Right lobe of liver (tissue), 6 donors: ENCODE measurements at regions not wholly inside any gene's neighbourhood (a gene's known extent, or its start where the extent isn't known, plus 50 kb on each side); places are given as distances from the start of the nearest gene placed in this dataset.

ENCODE experiments used
- ATAC-seq, 4 donors: fragments of 200-7000 bp; cut with Tn5 transposase; one replicate each; pipeline ENCODE4 v1.9.1; 2020; ENCODE audit warnings: mild to moderate bottlenecking in 4 of 4, moderate library complexity in 4 of 4
- DNase-seq, 3 donors: peaks; one replicate each; pipeline ENCODE4 v3.0.0-alpha.2; 2020
- H3K27ac ChIP-seq, 3 donors: fragments of 200-600 bp; one replicate each; pipeline ENCODE4 v1.8.0; 2022
- H3K27me3 ChIP-seq, 2 donors: fragments of 200-600 bp; one replicate each; pipeline ENCODE4 v1.8.0; 2022
- H3K36me3 ChIP-seq, 4 donors: fragments of 200-600 bp; sonication (generic) in 1 of 4; one replicate each; pipeline versions ENCODE4 v1.5.1 to v1.8.0; 2017 to 2022; ENCODE audit warnings: control low read depth in 1 of 4
- H3K4me1 ChIP-seq, 4 donors: fragments of 200-600 bp; sonication (generic) in 1 of 4; one replicate each; pipeline versions ENCODE4 v1.5.1 to v1.8.0; 2017 to 2022; ENCODE audit warnings: control low read depth in 1 of 4
- H3K4me3 ChIP-seq, 3 donors: fragments of 200-600 bp; one replicate each; pipeline ENCODE4 v1.8.0; 2022
- H3K9me3 ChIP-seq, 4 donors: fragments of 200-600 bp; sonication (generic) in 1 of 4; one replicate each; pipeline versions ENCODE4 v1.5.1 to v1.8.0; 2017 to 2022; ENCODE audit warnings: control low read depth in 1 of 4
- POLR2A ChIP-seq: fragments of 450-650 bp; IDR thresholded peaks from one replicate; pipeline ENCODE4 v1.6.1; 2017; ENCODE audit warnings: antibody characterized with exemption, mild to moderate bottlenecking
- WGBS: methylation state at CpG from one replicate; pipeline ENCODE4 v1.1.6; 2018; ENCODE audit warnings: low coverage, low lambda C conversion rate; ENCODE audit not compliant: insufficient coverage; ENCODE audit errors: missing lambda C conversion rate; 5-methylcytosine and 5-hydroxymethylcytosine counted together
- intact Hi-C, 2 donors: fragments of 100-400 bp; cut with DNase I; formaldehyde crosslinking; loops; one replicate each; pipeline versions ENCODE4 v1.11.2 to v1.14.1; 2022
- TF ChIP-seq, protein P1 (sequence below), 4 donors: fragments of 200-600 bp in 3 of 4; fragments of 450-650 bp in 1 of 4; IDR thresholded peaks; one replicate each; pipeline versions ENCODE4 v1.5.1 to v1.8.0; 2016 to 2022; ENCODE audit warnings: antibody characterized with exemption in 4 of 4, mild to moderate bottlenecking in 2 of 4
- donor health status: DM: no; HTN: yes; CAD: no.
- donor health status: DM: no; HTN: no; CAD: no.
- donor health status: DM: no; HTN: no; CAD: no.
- donor health status: DM: no; HTN: yes; CAD: no.
- donor health status: DM: no; HTN: yes; CAD: no.

DNA sequence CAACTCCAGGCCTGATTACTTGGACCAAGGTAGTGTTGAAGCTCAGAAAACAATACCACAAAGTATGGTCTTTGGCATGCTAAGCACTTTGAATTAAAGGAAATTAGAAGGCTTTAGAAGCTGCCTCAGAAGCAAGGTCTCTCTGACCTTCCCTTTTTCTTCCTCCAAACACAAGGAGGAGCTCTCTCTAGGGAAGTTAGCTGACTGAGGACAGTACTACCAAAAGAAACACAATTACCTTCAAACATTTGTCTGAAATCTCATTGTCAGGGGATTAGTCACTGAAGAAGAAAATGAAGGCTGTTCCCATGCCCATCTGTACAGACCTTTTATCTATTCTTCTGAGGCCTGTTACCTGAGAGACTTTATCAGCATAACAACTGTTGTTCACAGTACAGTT lies 279.3 kb downstream of the CDH20 start:
- Histone ChIP-seq H3K4me1 (no peaks in the 10 kb centered on the region), H3K27ac (no peak overlapping the region), H3K36me3 (no peaks in the 10 kb centered on the region), H3K9me3 (no peaks in the 10 kb centered on the region), H3K27me3 (no peaks in the 10 kb centered on the region), H3K4me3 (no peak overlapping the region)
- peak in 2 of 4 donors; percentile 31 to 48 for ATAC-seq
- intact Hi-C loops = no loop called here
- TF ChIP-seq, protein P1, sequence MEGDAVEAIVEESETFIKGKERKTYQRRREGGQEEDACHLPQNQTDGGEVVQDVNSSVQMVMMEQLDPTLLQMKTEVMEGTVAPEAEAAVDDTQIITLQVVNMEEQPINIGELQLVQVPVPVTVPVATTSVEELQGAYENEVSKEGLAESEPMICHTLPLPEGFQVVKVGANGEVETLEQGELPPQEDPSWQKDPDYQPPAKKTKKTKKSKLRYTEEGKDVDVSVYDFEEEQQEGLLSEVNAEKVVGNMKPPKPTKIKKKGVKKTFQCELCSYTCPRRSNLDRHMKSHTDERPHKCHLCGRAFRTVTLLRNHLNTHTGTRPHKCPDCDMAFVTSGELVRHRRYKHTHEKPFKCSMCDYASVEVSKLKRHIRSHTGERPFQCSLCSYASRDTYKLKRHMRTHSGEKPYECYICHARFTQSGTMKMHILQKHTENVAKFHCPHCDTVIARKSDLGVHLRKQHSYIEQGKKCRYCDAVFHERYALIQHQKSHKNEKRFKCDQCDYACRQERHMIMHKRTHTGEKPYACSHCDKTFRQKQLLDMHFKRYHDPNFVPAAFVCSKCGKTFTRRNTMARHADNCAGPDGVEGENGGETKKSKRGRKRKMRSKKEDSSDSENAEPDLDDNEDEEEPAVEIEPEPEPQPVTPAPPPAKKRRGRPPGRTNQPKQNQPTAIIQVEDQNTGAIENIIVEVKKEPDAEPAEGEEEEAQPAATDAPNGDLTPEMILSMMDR (IDR thresholded peaks at IDR 0.05) = peak in 3 of 4 donors; percentile 5 to 29 (median 25)
- no peak for TF ChIP-seq POLR2A
- DNase-seq = no peak

DNA sequence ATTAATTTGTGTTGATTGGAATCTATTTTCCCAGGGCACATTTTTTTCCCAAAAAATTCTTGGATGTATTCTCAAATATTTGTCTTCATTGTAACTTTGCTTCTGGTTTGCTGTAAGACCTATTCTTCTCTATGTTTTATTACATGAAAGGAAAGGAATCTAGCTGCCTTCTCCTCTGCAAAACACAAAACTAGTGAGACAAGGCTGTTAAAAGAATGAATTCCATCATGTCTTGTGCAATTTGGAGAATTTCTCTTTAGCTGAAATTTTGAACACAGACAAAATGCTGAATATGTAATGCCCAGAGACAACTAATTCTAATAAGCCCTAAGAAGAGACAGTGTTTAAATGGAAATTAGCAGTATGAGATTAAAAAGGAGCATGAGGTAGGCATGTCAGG lies 275.9 kb downstream of the CDH20 start:
- no peak for TF ChIP-seq POLR2A
- TF ChIP-seq, protein P1 (IDR thresholded peaks at IDR 0.05) = no peak
- DNase-seq (no peak), ATAC-seq (no peak)
- H3K36me3 ChIP-seq = no peaks in the 10 kb centered on the region
- intact Hi-C loops = no loop called here
- no peaks in the 10 kb centered on the region for H3K9me3 ChIP-seq
- no peaks in the 10 kb centered on the region for H3K27me3 ChIP-seq
- no peak overlapping the region for H3K27ac ChIP-seq
- H3K4me3 ChIP-seq = no peak overlapping the region
- H3K4me1 ChIP-seq = no peaks in the 10 kb centered on the region

DNA sequence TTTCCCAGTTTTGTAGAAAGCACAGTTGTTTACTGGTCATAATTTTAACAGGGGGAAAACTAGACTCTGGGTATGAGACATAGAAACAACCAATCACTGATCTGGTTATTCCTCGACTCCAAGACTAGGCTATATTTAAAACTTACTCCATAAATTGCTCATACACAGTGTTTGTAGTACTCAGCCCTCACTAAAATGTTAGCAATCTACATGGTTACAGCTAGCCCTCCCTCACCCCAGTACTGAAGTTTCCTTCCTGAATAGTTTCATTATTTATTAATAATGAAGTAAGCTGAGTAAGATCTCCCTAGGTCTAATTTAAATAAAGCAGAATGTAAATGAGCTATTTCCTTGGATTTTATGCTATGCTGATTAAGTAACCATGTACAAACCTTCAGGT lies 275.1 kb downstream of the CDH20 start:
- Histone ChIP-seq H3K4me3 (no peak overlapping the region), H3K27ac (no peak overlapping the region), H3K36me3 (no peaks in the 10 kb centered on the region), H3K27me3 (no peaks in the 10 kb centered on the region), H3K4me1 (no peaks in the 10 kb centered on the region), H3K9me3 (no peaks in the 10 kb centered on the region)
- DNase-seq = no peak
- ATAC-seq = peak in 1 of 4 donors; percentile 23
- WGBS = 70% methylated on average over 1 of the region's 1 CpG
- intact Hi-C loops = no loop called here
- TF ChIP-seq POLR2A = no peak
- TF ChIP-seq, protein P1 (IDR thresholded peaks at IDR 0.05) = no peak

DNA sequence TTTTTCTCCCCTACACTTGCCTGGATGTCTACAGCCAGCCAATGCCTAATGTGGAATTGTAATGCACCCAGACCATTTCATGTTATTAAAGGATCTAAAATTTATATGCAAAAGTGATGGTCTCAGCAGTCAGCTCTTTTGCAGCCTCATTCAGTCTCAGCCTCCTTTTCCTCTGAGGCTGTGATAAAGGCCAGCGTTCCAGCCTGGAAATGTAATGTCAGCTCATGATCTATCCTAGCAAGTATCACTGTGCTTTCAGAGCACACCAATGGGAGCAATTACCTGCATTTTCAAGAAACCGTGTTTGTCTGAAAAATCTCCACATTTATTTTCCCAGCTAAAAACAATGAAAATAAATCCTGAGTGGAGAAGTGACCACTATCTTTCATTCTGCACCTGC lies 274.6 kb downstream of the CDH20 start:
- WGBS = 61% methylated on average over 2 of the region's 2 CpGs
- H3K27ac ChIP-seq = no peak overlapping the region
- TF ChIP-seq POLR2A = no peak
- TF ChIP-seq, protein P1 (IDR thresholded peaks at IDR 0.05) = no peak

DNA sequence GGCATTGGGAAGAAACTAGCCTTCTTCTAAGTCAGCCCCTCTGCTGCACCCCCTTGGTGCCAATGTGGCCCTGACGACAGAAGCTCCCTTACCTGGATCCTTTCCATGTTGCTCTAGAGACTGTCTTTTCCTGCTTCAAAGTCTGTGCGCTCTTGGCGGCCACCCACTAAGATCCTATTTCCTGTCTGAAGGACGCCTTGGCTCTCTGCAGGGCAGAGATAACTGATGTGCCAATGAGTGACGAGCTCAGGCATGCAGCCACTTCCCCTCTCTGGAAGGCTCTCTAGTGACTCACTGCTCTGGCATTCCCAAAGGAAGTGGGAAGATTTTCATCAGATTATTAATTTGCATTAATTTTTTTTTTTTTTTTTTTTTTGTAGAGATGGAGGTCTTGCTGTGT lies 273.5 kb downstream of the CDH20 start:
- Histone ChIP-seq H3K27ac (peak overlapping the region in 1 of 3 donors; percentile 5), H3K9me3 (no peaks in the 10 kb centered on the region), H3K36me3 (no peaks in the 10 kb centered on the region), H3K27me3 (no peaks in the 10 kb centered on the region), H3K4me3 (no peak overlapping the region), H3K4me1 (no peaks in the 10 kb centered on the region)
- 13% methylated on average over 4 of the region's 5 CpGs for WGBS
- no peak for TF ChIP-seq POLR2A
- TF ChIP-seq, protein P1 (IDR thresholded peaks at IDR 0.05) = no peak
- ATAC-seq = peak; percentile 72 to 88 (median 78)
- intact Hi-C loops = no loop called here
- DNase-seq = peak in 2 of 3 donors; percentile 30 to 45

More for the DNA sequence above, 274.6 kb downstream of the CDH20 start:
- DNase-seq (no peak), ATAC-seq (no peak)
- H3K27me3 ChIP-seq = no peaks in the 10 kb centered on the region
- no peaks in the 10 kb centered on the region for H3K9me3 ChIP-seq
- no peak overlapping the region for H3K4me3 ChIP-seq
- intact Hi-C loops = no loop called here
- no peaks in the 10 kb centered on the region for H3K4me1 ChIP-seq
- no peaks in the 10 kb centered on the region for H3K36me3 ChIP-seq
